K562 (cell line): ENCODE measurements at regions not wholly inside any gene's neighbourhood (a gene's known extent, or its start where the extent isn't known, plus 50 kb on each side); places are given as distances from the start of the nearest gene placed in this dataset.

ENCODE experiments used
- CBX8 ChIP-seq: fragments of 200-600 bp; sonication (generic); IDR thresholded peaks from 2 replicates; pipeline ENCODE4 v1.6.1; 2012; ENCODE audit warnings: borderline replicate concordance, mixed run types, low read depth, mild to moderate bottlenecking, moderate library complexity, mixed read lengths, low read length, control low read depth, inconsistent platforms; ENCODE audit not compliant: poor library complexity, severe bottlenecking; ENCODE audit errors: extremely low read depth
- CEBPB ChIP-seq: fragments of 450-650 bp; IDR thresholded peaks from 2 replicates; pipeline ENCODE4 v1.6.1; 2016; ENCODE audit warnings: missing genetic modification characterization, missing compliant biosample characterization
- DPF2 ChIP-seq: fragments of 450-650 bp; IDR thresholded peaks from 2 replicates; pipeline ENCODE4 v1.6.1; 2016
- ELK1 ChIP-seq: sonication (generic); formaldehyde crosslinking; IDR thresholded peaks from 2 replicates; pipeline ENCODE4 v1.8.1; 2022; ENCODE audit warnings: missing genetic modification reagents
- ERF ChIP-seq: fragments of 450-650 bp; formaldehyde crosslinking; IDR thresholded peaks from 2 replicates; pipeline ENCODE4 v1.4.0; 2020; ENCODE audit warnings: mild to moderate bottlenecking, mixed read lengths
- ESRRA ChIP-seq: fragments of 450-650 bp; IDR thresholded peaks from 2 replicates; pipeline ENCODE4 v1.6.1; 2014; ENCODE audit warnings: low read depth, mild to moderate bottlenecking, moderate library complexity, borderline replicate concordance
- FUS ChIP-seq: fragments of 200-400 bp; formaldehyde crosslinking; optimal IDR thresholded peaks from 2 replicates; pipeline ENCODE3; 2017; ENCODE audit warnings: low read depth, low read length
- GATAD2A ChIP-seq: fragments of 450-650 bp; IDR thresholded peaks from 2 replicates; pipeline ENCODE4 v1.6.1; 2017
- GATAD2B ChIP-seq: fragments of 450-650 bp; IDR thresholded peaks from 2 replicates; pipeline ENCODE4 v1.6.1; 2017; ENCODE audit warnings: mild to moderate bottlenecking, borderline replicate concordance
- HMG20A ChIP-seq: fragments of 450-650 bp; formaldehyde crosslinking; conservative IDR thresholded peaks from 2 replicates; pipeline ENCODE4 v1.4.0; 2020; ENCODE audit warnings: mild to moderate bottlenecking, mixed read lengths
- MCM7 ChIP-seq, 2 experiments: fragments of 450-650 bp; IDR thresholded peaks; 2 replicates each; pipeline ENCODE4 v1.6.1; 2016 to 2018
- NCOA6 ChIP-seq: fragments of 450-650 bp; IDR thresholded peaks from 2 replicates; pipeline ENCODE4 v1.6.1; 2017; ENCODE audit warnings: mild to moderate bottlenecking
- NCOR1 ChIP-seq: fragments of 450-650 bp; IDR thresholded peaks from 2 replicates; pipeline ENCODE4 v1.6.1; 2016; ENCODE audit warnings: mild to moderate bottlenecking, moderate library complexity
- POLR2H ChIP-seq: IDR thresholded peaks from 2 replicates; pipeline ENCODE4 v1.6.1; 2016; ENCODE audit warnings: missing genetic modification characterization, low read depth, mild to moderate bottlenecking, control low read depth, missing compliant biosample characterization, moderate library complexity
- TAL1 ChIP-seq: fragments of 450-650 bp; IDR thresholded peaks from 2 replicates; pipeline ENCODE4 v1.6.1; 2016; ENCODE audit warnings: mild to moderate bottlenecking
- TRIM24 ChIP-seq, 2 experiments: fragments of 450-650 bp; IDR thresholded peaks; 2 replicates each; pipeline ENCODE4 v1.6.1; 2016
- YBX1 ChIP-seq: fragments of 450-650 bp; IDR thresholded peaks from 2 replicates; pipeline ENCODE4 v1.7.1; 2016; ENCODE audit warnings: mild to moderate bottlenecking
- ZBTB40 ChIP-seq, 2 experiments: fragments of 450-650 bp in 1 of 2; sonication (generic) in 1 of 2; formaldehyde crosslinking in 1 of 2; IDR thresholded peaks; 2 replicates each; pipeline versions ENCODE4 v1.7.1 to v1.9.0; 2016 to 2022; ENCODE audit warnings: inconsistent platforms in 1 of 2, mild to moderate bottlenecking in 1 of 2, missing genetic modification reagents in 1 of 2
- ZNF143 ChIP-seq: sonication (generic); formaldehyde crosslinking; IDR thresholded peaks from 2 replicates; pipeline ENCODE4 v1.9.0; 2022; ENCODE audit warnings: mild to moderate bottlenecking, missing genetic modification reagents
- ZNF561 ChIP-seq: fragments of 450-650 bp; formaldehyde crosslinking; conservative IDR thresholded peaks from 2 replicates; pipeline ENCODE4 v1.4.0; 2020; ENCODE audit warnings: mild to moderate bottlenecking, moderate library complexity

GRCh38 chr12:46430340-46430948 lies 57.9 kb upstream of the SLC38A2 start (continued):
- TF ChIP-seq ZBTB40 (IDR thresholded peaks at IDR 0.05) (no peak), ZBTB40 (CRISPR knock-in tag; IDR thresholded peaks at IDR 0.05) (no peak), FUS (no peak), ESRRA (peak; percentile 80), POLR2H (tag) (peak; percentile 60; the same call in 1 of the 2 replicates), ZNF143 (CRISPR knock-in tag) (no peak), NCOA6 (peak; percentile 31; the same call in 1 of the 2 replicates), ERF (CRISPR knock-in tag) (no peak), YBX1 (no peak), MCM7 (IDR thresholded peaks at IDR 0.05) (no peak), ZNF561 (CRISPR knock-in tag) (no peak), TRIM24 (IDR thresholded peaks at IDR 0.05) (peak; percentile 89 to 93), NCOR1 (peak; percentile 85), HMG20A (no peak), GATAD2B (peak; percentile 90), CBX8 (no peak), DPF2 (peak; percentile 95), CEBPB (peak; percentile 100), GATAD2A (peak; percentile 75; the same call in 1 of the 2 replicates), TAL1 (peak; percentile 78), ELK1 (CRISPR knock-in tag) (no peak)
